ENCODE measurements at regions not wholly inside any gene's neighbourhood (a gene's known extent, or its start where the extent isn't known, plus 50 kb on each side); places are given as distances from the start of the nearest gene placed in this dataset.
"Not testable (repeated sequence)": the region's sequence is repeated elsewhere in the genome, so short reads cannot be mapped to it uniquely, and the experiment has no call there.

DNA sequence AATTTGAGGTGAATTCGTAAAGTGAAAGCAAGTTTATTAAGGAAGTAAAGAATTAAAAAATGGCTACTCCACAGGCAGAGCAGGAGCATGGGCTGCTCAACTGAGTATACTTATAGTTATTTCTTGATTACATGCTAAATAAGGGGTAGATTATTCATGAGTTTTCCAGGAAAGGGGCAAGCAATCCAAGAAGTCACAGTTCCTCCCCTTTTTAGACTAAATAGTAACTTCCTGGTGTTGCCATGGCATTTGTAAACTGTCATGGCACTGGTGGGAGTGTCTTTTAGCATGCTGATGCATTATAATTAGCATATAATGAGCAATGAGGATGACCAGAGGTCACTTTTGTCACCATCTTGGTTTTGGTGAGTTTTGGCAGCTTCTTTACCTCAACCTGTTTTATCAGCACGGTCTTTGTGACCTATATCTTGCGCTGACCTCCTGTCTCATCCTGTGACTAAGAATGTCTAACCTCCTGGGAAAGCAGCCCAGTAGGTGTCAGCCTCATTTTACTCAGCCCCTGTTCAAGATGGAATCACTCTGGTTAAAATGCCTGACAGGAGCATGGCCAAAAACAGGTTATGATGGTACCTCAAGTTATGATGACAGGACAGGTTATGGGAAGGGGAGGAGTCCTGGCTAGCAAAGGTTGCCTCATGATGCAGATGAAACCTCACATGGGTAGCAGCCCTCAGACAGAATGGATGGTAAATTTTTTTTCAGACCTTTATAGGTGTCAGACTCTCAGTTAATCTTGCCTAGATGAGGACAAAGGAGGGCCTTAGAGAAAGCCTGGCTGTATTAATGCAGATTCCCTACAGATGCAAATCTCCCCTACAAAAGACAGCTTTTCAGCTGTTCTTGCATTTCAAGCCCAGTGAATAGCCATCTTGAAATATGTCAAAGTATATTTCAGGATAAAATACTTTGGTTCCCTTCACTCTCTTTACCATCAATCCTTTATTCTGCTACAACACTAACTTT lies 49.7 kb downstream of the SIPA1L2 start:
- no peak for DNase-seq (ENCODE audit: low read depth, low spot score)

DNA sequence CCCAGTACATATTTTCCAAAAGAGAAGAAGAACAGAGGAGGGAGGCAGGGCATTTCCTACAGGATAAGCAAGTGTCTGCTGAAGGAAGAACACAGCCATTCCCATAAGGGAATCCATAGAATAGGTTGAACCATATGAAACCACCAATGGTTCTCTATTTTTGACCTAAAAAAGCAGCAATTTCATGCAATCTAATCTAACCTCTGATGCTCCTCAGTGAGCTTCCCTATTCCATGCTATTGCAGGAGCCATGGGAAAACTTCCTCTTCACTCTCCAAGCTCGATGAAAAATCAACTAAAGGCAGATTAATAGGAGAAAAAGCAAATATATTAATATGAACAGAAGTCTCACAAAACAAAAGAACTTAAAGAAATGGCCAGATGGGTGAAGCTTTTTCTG lies 50.5 kb downstream of the SIPA1L2 start:
- DNase-seq (ENCODE audit: low read depth, low spot score), result no peak

DNA sequence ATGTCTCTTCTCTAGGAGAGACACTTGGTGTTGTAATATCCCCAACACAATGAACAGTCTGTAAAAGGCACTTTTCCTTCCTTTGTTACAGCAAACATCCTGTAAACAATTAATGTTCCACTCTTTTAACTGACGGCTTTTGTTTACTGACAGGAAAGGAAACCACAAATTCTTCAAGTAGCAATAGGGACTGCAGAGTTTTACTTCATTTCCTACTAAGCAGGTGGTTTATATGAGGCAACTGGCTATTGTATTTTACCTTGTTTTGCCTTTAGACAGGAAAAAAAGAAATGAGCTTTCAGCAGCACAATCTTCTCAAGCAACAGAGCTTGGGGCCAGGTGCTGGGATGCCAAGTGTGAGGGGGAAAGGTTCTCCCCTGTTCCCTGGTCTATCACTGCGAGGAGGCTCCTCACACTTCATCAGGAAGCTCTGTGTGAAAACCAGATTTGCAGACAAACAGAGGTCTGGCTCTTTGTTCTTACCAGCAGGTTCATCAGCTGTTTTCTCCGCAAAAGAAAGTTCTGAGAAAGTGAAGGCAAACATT lies 51.2 kb downstream of the SIPA1L2 start:
- DNase-seq (ENCODE audit: low read depth, low spot score), result peak; percentile 35

DNA sequence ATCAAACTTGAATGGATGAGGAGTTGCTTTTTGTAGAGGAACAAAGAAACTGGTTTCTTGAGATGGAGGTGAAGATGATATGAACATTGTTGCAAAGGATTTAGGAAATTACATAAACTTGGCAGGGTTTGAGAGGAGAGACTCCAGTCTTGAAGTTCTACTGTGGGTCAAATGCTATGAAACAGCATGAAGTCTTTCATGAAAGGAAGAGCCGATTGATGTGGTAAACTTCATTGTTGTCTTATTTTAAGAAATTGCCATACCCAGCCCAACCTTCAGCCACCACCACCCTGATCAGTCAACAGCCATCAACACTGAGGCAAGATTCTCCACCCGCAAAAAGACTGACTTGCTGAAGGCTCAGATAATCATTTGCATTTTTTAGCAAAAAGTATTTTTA lies 52.2 kb downstream of the SIPA1L2 start:
- no peak for DNase-seq (ENCODE audit: low read depth, low spot score)

DNA sequence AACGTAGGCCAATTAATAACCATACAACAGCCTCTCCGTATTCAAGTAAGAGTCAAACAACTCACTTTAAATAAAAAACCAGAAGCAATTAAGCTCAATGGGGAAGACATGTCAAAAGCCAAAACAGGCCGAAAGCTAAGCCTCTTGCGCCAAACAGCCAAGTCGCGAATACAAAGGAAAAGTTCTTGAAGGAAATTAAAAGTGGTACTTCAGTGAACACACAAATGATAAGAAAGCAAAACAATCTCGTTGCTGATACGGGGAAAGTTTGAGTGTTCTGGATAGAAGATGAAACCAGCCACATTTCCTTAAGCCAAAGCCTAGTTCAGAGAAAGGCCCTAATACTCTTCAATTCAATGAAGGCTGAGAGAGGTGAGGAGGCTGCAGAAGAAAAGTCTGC lies 53.4 kb downstream of the SIPA1L2 start:
- no peak for DNase-seq (ENCODE audit: low read depth, low spot score)

DNA sequence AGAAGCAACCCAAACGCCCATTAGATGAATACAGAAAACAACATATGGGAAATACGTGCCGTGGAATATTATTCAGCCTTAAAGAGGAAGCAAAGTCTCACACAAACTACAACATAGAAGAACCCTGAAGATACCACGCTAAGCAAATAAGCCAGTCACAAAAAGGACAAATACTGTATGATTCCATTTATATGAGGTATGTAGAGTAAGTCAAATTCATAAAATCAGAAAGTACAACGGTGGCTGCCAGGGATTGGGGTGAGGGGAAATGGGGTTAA lies 54.2 kb downstream of the SIPA1L2 start:
- no peak for DNase-seq (ENCODE audit: low read depth, low spot score)

DNA sequence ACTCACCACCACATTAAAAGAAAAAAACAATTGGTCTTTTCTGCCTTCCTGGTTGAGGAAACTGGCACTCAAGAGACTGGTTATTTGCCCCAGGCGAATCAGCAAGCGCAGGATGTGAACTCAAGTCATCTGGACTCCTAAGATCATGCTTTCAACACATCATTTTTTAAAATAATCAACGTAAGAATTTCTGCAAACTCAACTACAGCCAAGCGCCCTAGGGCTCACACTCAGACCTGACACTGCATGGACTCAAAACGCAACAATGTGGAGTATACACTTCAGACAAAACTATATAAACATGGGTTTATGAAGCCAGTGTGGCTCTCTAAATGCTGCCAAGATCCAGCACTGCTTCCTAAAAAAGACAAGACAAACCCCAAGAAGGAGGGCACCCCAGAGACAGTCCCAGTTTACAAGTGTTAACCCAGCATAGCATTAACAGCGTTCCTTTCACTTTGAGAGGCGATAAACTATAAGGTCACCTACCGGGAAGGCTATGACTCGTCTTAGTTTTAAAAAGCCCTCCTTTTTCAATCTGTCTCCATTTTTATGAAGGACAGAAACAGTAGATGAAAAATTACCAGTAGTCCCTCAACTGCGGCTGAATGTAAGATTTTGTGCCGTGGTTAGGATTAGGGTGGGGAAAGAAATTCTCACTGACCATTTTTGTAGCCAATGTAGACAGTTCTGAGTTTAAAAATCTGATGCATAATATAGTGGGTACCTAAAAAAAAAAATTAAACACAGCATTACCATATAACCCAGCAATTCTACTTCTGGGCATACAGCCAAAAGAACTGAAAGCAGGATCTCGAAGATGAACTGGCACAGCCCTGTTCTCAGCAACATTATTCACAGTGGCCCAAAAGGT lies 54.8 kb downstream of the SIPA1L2 start:
- DNase-seq (ENCODE audit: low read depth, low spot score), result no peak

DNA sequence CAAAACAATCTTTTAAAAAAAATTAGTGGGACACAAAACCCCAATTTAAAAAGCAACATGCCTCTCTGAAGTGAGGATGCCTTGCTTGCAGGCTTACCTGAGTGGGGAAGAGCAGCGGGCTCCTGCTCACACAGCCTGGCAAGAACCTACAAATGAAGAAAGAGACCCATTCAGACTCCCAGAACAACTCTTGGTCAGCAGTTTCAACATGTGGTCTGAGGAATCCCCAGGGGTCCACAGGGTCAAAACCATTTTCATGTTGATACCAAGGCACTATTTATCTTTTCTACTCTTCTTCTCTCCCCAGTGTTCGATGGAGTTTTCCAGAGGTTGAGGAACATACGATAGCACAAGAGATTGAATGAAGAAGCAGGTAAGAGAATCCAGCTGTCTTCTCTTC lies 55.9 kb downstream of the SIPA1L2 start:
- DNase-seq (ENCODE audit: low read depth, low spot score), result no peak

DNA sequence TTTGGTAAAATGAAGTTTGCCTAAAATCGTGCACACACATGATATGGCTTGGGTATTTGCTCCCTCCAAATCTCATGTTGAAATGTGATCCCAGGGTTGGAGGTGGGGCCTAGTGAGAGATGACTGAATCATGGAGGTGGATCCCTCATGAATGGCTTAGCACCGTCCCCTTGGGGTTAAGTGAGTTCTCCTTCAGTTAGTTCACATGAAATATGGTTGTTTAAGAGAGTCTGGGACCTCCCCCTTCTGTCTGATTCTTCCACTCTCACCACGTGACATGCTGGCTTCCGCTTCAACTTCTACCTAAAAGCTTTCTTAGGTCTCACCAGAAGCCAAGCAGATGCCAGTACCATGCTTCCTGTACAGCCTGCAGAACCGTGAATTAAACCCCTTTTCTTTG lies 58.4 kb downstream of the SIPA1L2 start:
- no peak for DNase-seq (ENCODE audit: low read depth, low spot score)

DNA sequence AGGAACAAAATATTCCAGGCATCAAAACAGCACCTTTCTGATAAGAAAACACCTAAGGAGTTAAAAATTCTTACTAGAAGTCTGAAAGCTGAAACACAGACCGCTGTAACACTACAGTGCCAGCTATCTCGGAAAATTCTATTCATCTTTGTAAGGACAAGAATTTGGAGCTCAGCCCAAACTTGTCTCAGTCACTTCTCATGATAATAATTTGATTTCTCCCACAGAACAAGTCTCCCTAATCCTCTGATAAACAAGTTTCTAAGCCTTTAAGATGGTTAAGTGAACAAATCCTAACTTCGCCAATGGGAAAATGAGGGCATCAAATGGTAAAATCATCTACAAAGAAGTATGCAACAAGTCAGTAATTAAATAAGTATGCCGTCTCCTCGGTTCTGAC lies 59.9 kb downstream of the SIPA1L2 start:
- no peak for DNase-seq (ENCODE audit: low read depth, low spot score)

DNA sequence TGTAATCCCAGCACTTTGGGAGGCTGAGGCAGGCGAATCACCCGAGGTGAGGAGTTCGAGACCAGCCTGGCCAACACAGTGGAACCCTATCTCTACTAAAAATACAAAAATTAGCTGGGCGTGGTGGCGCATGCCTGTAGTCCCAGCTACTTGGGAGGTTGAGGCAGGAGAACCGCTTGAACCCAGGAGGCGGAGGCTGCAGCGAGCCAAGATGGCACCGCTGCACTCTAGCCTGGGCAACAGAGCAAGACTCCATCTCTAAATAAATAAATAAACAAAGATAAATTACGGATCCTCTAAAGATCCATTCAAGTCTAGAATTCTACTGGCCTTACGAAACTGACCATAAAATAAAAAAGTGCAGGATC lies 60.4 kb downstream of the SIPA1L2 start:
- DNase-seq (ENCODE audit: low read depth, low spot score), result not testable (repeated sequence)

DNA sequence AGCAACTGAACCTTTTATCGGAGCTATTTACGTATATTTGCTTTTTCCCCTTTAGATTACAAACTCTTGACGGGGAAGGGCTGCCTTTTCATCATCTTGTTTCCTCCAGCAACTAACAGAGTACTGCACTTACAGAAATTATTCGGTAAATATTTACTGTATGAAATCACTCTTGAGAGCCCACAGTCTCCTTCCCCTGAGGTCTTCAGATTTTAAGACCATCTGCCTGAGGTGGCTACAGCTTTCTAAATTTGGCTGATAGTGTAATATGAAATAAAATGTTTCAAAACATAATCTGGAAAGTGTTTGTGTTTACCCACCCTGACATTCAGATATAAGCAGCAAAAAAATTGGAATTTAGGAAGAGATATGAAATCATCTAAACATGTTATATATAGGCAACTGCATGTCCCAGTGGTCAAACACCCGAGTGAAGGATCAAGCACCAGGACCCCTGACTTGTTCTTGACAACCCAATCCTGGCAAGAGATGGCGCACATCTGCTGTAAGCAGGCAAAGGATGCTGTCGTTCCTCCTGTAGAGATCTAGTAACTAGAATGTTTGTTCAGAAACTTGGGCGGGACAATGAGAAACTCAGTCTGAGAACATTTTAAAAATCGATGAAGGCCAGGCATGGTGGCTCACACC lies 60.9 kb downstream of the SIPA1L2 start:
- DNase-seq (ENCODE audit: low read depth, low spot score), result no peak

DNA sequence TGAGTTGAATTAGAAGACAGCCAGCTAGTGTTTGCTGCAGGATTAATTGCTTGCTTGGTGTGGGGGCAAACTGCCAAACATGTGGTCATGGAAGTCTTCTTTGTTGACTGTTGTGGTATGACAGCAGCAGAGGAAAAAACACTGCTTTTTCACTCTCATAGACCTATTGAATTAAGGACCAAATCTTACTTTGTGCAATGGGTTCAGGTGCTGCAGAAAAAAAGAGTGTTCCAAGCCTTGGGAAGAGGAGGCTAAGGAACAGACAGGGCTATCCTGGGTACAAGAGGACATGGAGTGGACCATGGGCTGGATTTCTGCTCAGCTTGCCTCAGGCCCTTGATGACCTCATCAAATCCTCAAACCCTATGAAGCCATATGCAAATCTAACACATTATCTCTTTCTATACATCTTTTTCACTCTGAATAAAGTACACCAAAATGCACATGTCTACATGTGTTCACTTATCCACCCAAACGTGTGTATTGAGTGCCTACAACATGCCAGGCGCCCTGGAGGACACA lies 61.5 kb downstream of the SIPA1L2 start:
- DNase-seq (ENCODE audit: low read depth, low spot score), result no peak

DNA sequence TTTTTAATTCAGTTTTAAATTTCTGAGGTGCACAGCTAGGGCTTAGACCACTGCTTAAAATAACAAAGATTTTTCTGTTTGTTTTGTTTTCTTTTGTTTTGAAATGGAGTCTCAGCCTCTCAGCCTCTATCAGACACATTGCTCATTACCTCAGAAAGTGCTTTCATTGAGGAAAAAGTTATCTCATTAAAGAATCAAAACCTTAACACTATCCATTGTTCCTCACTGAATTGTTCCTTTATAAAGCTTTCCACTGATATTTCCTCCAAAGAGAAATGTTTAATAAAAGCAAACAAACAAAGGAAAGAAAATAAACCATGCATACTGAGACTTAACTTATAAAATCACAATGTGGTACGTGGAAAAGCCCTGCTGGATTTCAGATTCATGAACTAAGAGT lies 63.8 kb downstream of the SIPA1L2 start:
- no peak for DNase-seq (ENCODE audit: low read depth, low spot score)

DNA sequence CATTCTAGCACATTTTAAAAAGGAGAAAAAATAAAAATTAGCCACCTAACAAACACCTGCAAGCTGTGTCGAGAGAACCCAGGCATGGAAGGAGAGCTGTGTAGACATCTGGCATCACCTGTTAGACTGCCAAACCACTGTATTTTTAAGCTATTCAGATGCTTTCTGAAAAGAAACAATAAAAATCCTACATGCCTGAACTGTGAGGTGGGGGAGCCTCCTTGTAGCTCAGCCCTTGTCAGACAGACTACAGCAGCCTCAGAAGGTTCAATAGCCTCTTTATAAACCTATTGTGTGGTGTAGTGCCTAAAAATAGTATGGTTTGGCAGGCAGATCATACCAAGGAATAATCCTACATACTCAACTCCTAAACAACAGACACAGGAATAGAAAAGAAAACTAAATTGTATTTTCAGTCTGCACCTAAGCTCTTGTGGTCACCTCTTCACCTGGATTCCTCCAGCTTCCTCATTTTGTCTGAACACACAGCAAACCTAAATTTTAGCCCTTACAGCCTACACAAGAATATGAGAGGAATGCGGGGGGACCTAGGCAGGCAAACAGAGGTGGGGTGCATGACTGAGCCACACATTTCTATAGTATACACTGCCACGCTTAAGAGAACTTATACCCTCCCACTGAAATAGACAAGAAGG lies 67.0 kb downstream of the SIPA1L2 start:
- no peak for DNase-seq (ENCODE audit: low read depth, low spot score)

DNA sequence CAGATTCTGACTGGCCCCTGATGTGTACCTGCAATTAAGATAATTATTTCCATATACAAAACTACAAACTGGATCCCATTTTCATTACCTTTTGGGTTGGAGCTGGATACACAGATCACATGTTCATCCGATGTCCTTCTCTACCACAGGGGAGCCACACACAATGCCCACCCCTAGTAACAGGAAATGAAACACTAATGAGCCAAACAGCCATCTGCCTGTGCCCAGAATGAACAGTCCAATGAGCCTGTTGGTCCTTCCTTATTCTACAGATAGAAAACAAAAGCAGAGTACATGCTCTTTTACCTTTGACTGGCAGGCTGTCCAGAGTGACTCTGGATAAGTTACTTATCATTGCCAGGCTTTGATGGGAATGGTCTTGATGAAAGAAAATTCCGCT lies 68.6 kb downstream of the SIPA1L2 start:
- DNase-seq (ENCODE audit: low read depth, low spot score), result no peak

DNA sequence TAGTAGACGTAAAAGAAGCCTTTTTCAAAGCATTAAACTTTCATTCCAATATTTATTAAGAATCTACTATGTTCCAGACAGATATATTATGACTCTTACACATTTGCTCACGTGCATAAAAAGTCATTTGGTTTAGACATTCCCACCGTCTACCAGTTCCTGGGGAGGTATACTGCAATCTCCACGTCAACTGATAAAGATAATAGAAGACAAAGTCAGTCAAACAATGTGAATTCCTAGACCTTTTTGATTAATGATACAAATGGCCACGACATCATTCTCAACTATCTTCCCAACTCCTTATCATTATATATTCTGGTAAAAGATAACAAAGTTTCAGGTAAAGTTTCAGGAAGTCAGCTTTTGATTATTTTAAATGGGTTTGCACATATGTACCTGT lies 69.0 kb downstream of the SIPA1L2 start:
- DNase-seq (ENCODE audit: low read depth, low spot score), result no peak

DNA sequence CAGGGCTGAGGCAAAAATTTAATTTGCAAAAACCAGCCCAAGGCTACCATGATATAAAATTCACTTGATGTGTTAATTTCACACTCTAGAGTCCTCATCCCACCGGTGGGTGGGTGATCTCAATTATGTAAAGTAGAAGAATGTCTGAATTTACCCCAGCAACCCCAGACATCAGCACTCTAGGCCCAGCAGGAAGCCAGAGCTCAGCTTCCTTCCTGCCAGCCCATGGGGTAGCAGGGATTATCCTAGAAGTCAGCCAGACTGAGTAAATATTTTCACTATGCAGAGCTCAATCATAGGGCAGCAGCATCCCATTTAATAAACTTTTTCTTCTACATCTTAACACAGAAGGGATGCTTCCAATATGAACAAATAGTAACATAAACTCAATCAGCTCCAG lies 71.0 kb downstream of the SIPA1L2 start:
- no peak for DNase-seq (ENCODE audit: low read depth, low spot score)

DNA sequence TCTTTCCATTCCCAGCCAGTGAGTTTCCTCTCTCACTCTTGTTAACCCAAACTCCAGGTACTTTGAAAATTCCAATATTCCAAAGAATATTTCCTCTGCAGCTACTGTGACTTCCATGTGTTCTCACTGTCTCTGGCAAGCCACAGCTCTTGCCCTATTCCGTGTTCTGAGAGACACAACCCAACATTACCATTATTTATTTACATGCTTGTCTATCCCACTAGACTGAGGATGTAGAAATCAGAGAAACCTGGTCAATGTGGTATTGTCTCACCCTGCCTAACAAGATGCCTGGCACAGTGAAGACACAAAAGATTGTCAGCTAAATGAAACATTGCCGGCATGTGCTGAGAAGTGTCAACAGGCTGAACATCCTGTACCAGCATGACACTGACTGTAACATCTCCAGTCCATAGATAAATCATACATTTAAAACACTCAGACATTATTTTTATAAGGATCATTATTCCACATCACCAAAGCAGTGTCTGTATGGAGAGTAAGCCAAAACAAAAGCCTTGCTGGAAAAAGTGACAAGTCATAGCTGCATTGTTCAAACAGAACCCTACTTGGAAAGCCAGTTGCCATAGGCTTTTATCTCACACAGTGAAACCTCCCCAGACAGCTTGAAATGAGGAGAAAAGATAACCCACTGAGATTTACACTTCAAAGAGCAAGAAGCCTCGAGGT lies 72.3 kb downstream of the SIPA1L2 start:
- DNase-seq (ENCODE audit: low read depth, low spot score), result no peak

DNA sequence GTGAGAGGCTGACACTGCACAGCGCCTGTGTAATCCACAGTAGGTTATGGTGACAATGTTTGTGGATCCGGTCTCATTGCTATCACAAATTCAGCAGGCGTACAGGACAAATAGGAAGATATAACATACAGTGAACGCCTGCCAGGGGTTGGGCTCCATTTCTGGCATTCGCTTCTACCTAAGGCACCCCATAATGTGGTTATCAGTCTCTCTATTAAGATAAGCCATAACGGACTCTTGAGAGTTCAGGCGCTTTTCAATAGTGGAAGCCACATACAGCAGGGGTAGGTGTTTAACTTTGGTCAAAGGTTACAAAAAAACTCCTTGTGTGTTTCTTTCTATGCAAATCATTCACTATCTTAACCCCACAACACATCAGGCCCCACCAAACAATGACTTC lies 72.8 kb downstream of the SIPA1L2 start:
- DNase-seq (ENCODE audit: low read depth, low spot score), result no peak

DNA sequence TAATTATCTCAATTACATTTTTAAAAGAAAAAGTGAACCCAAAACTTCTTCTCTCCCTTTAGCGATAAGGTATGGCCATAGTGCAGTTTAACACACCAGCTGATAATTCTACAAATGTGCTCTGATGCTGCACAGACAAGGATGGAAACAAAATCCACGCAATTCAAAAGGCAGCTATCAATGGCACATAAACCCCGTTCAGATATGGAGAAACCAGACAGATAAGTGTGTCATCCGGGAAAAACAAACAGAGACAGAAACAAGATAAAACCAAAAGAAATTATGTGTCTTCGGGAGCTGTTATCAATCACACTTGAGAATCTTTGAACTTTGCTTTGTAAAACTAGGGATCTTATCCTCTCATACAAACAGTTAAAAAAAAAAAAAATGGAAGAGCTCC lies 73.6 kb downstream of the SIPA1L2 start:
- DNase-seq (ENCODE audit: low read depth, low spot score), result no peak
